AG10803 (cell line): ENCODE measurements at regions not wholly inside any gene's neighbourhood (a gene's known extent, or its start where the extent isn't known, plus 50 kb on each side); places are given as distances from the start of the nearest gene placed in this dataset.

Experiments
- DNase-seq: peaks from one replicate; pipeline ENCODE4 v3.0.0; 2010; ENCODE audit warnings: low read depth
- H3K4me3 ChIP-seq: 2 replicates; pipeline ENCODE4 v1.5.1; 2011; ENCODE audit warnings: mild to moderate bottlenecking, low read length, control low read depth
- TF ChIP-seq, protein P1 (sequence below): conservative IDR thresholded peaks from 2 replicates; pipeline ENCODE4 v1.5.1; 2011; ENCODE audit warnings: mild to moderate bottlenecking, low read length, control low read depth, inconsistent platforms

- DNase-seq, result no peak
- TF ChIP-seq, protein P1, sequence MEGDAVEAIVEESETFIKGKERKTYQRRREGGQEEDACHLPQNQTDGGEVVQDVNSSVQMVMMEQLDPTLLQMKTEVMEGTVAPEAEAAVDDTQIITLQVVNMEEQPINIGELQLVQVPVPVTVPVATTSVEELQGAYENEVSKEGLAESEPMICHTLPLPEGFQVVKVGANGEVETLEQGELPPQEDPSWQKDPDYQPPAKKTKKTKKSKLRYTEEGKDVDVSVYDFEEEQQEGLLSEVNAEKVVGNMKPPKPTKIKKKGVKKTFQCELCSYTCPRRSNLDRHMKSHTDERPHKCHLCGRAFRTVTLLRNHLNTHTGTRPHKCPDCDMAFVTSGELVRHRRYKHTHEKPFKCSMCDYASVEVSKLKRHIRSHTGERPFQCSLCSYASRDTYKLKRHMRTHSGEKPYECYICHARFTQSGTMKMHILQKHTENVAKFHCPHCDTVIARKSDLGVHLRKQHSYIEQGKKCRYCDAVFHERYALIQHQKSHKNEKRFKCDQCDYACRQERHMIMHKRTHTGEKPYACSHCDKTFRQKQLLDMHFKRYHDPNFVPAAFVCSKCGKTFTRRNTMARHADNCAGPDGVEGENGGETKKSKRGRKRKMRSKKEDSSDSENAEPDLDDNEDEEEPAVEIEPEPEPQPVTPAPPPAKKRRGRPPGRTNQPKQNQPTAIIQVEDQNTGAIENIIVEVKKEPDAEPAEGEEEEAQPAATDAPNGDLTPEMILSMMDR, result no peak
- H3K4me3 ChIP-seq, result no peak overlapping the region
These were observed 487.4 kb downstream of the NR2F2 start for GRCh38 chr15:96817900-96818299.

- no peak for DNase-seq
- TF ChIP-seq, protein P1, result no peak
- H3K4me3 ChIP-seq, result no peak overlapping the region
These were observed 488.4 kb downstream of the NR2F2 start for GRCh38 chr15:96818861-96819260.

GRCh38 chr15:96827981-96828380, 497.5 kb downstream of the NR2F2 start:
- TF ChIP-seq, protein P1, result no peak
- no peak overlapping the region for H3K4me3 ChIP-seq
- DNase-seq, result no peak

- H3K4me3 ChIP-seq, result no peak overlapping the region
- DNase-seq, result no peak
- TF ChIP-seq, protein P1, result no peak
These were observed 506.9 kb downstream of the NR2F2 start for GRCh38 chr15:96837241-96837970.

DNA sequence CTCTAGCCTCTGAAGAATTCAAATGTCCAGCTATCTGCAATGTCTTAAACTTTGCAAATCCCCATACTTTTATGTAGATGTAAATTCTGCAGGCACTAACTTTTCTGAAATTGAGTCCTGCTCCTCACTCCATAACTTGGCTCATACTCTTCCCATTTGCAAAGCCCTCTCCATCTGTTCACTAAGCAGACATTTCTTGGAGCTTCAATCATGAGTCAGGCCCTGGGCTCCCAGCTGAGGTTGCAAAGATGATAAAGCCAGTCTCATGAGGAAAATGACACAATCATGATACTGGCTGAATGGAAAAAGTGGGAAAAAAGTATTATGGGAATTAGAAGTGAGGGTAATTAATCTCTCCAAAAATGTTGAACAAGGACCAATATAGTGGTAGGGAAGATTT, 507.6 kb downstream of the NR2F2 start:
- no peak overlapping the region for H3K4me3 ChIP-seq
- no peak for DNase-seq
- TF ChIP-seq, protein P1, result no peak

DNA sequence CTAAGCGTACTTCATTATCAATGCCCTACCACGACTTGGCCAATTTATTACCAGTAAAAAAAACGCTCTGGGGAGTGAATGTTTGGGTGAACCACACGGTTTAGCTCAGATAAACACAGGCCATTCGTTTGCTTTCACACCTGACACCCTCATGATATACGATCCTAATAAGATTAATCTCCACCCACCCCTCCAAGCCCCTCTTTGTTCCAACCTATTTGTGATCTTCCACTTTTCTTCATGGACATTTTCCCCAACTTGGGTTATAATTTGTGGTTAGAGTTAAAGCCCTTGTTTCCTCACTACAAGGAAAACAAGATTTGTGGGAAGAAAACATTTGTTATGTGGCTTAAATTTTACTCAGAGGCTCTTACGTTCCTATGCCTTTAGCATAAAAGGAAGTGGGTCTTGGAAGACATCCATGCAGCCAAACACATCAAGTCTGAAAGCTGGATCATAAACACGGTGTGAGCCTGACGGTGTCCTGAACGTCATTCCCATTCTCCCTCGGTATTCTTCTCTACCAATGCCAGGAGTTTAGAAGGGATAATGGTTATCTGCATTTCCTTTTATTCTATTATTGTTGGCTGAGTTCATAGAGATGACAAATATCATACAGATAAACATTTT, 518.9 kb downstream of the NR2F2 start:
- TF ChIP-seq, protein P1, result no peak
- DNase-seq, result no peak
- no peak overlapping the region for H3K4me3 ChIP-seq

DNA sequence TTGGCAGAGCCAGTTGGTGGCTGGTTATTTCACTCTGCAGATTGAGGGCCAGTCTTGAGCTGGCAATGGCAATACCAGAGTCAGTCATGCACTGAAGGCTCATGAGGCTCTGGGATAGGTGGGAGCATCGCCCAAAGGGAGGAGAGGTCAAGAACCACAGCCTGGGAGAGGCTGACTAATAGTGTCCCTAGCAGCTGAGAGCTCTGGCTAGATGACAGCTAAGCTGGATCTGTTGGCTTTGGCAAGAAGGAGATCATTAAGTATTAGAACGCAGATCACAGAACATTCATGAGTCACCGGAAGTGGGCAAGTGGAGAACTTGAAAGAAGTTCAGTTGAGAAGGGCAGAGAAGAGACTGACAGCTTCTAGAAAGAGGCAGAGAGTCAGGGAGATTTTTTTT, 521.1 kb downstream of the NR2F2 start:
- no peak for DNase-seq
- H3K4me3 ChIP-seq, result no peak overlapping the region
- TF ChIP-seq, protein P1, result no peak
